ENCODE measurements at regions not wholly inside any gene's neighbourhood (a gene's known extent, or its start where the extent isn't known, plus 50 kb on each side); places are given as distances from the start of the nearest gene placed in this dataset.

GRCh38 chr16:73233329-73233765 lies 185.4 kb upstream of the ZFHX3 start:
- intact Hi-C loops (cut with DNase I): no loop called here
- TF ChIP-seq POLR2A (IDR thresholded peaks at IDR 0.05): no peak
- TF ChIP-seq CTCF (IDR thresholded peaks at IDR 0.05): no peak
- peak overlapping the region; percentile 24 to 30 for H3K4me3 ChIP-seq
- no peaks in the 10 kb centered on the region for H3K9me3 ChIP-seq
- no peaks in the 10 kb centered on the region for H3K27me3 ChIP-seq
- DNase-seq (ENCODE audit: extremely low spot score in 2 of 2): peak in 1 of 2 donors; percentile 64
- H3K36me3 ChIP-seq: no peaks in the 10 kb centered on the region
- peaks cover 15% of the 10 kb centered on the region for H3K4me1 ChIP-seq
- no peak overlapping the region for H3K27ac ChIP-seq

GRCh38 chr16:73232555-73233328 lies 184.8 kb upstream of the ZFHX3 start:
- DNase-seq (ENCODE audit: extremely low spot score in 2 of 2): peak in 1 of 2 donors; percentile 90
- TF ChIP-seq POLR2AphosphoS5 (IDR thresholded peaks at IDR 0.05; ENCODE audit: insufficient read depth in 1 of 2, low read depth in 1 of 2) (peak in 1 of 2 donors; percentile 24), POLR2A (IDR thresholded peaks at IDR 0.05) (no peak)
- H3K27ac ChIP-seq: no peak overlapping the region
- H3K27me3 ChIP-seq: no peaks in the 10 kb centered on the region
- peak overlapping the region; percentile 24 to 30 for H3K4me3 ChIP-seq
- no peaks in the 10 kb centered on the region for H3K9me3 ChIP-seq
- intact Hi-C loops (cut with DNase I): no loop called here
- no peaks in the 10 kb centered on the region for H3K36me3 ChIP-seq
- peaks cover 15% of the 10 kb centered on the region for H3K4me1 ChIP-seq

GRCh38 chr16:73231944-73232554 lies 184.1 kb upstream of the ZFHX3 start:
- DNase-seq (ENCODE audit: extremely low spot score in 2 of 2): no peak
- Histone ChIP-seq H3K27me3 (no peaks in the 10 kb centered on the region), H3K4me1 (peaks cover 15% of the 10 kb centered on the region), H3K9me3 (no peaks in the 10 kb centered on the region), H3K27ac (no peak overlapping the region), H3K4me3 (peak overlapping the region; percentile 24 to 30), H3K36me3 (no peaks in the 10 kb centered on the region)
- no peak for TF ChIP-seq POLR2A (IDR thresholded peaks at IDR 0.05)
- TF ChIP-seq CTCF (IDR thresholded peaks at IDR 0.05): no peak
- no peak for TF ChIP-seq POLR2AphosphoS5 (IDR thresholded peaks at IDR 0.05; ENCODE audit: insufficient read depth in 1 of 2, low read depth in 1 of 2)
- intact Hi-C loops (cut with DNase I): no loop called here

- Histone ChIP-seq H3K9me3 (no peaks in the 10 kb centered on the region), H3K27me3 (no peaks in the 10 kb centered on the region), H3K36me3 (no peaks in the 10 kb centered on the region), H3K4me1 (peaks cover 15% of the 10 kb centered on the region), H3K27ac (no peak overlapping the region), H3K4me3 (no peak overlapping the region)
- no peak for DNase-seq (ENCODE audit: extremely low spot score in 2 of 2)
- TF ChIP-seq POLR2A (IDR thresholded peaks at IDR 0.05) (no peak), POLR2AphosphoS5 (IDR thresholded peaks at IDR 0.05; ENCODE audit: insufficient read depth in 1 of 2, low read depth in 1 of 2) (no peak), CTCF (IDR thresholded peaks at IDR 0.05) (no peak)
- intact Hi-C loops (cut with DNase I): no loop called here
Measured at GRCh38 chr16:73231379-73231778, 183.5 kb upstream of the ZFHX3 start.

GRCh38 chr16:73230651-73231050 lies 182.7 kb upstream of the ZFHX3 start:
- Histone ChIP-seq H3K9me3 (no peaks in the 10 kb centered on the region), H3K36me3 (no peaks in the 10 kb centered on the region), H3K27ac (no peak overlapping the region), H3K4me1 (peaks cover 15% of the 10 kb centered on the region), H3K4me3 (no peak overlapping the region), H3K27me3 (no peaks in the 10 kb centered on the region)
- intact Hi-C loops (cut with DNase I): no loop called here
- DNase-seq (ENCODE audit: extremely low spot score in 2 of 2): no peak
- TF ChIP-seq POLR2AphosphoS5 (IDR thresholded peaks at IDR 0.05; ENCODE audit: insufficient read depth in 1 of 2, low read depth in 1 of 2) (no peak), CTCF (IDR thresholded peaks at IDR 0.05) (no peak), POLR2A (IDR thresholded peaks at IDR 0.05) (no peak)

Data from vagina (tissue), 2 donors.